CD4-positive, alpha-beta T cell treated with Interferon gamma for 1 hour (primary cell): ENCODE measurements at regions not wholly inside any gene's neighbourhood (a gene's known extent, or its start where the extent isn't known, plus 50 kb on each side); places are given as distances from the start of the nearest gene placed in this dataset.
"Not testable (repeated sequence)": the region's sequence is repeated elsewhere in the genome, so short reads cannot be mapped to it uniquely, and the experiment has no call there.

Experiments used
- DNase-seq: peaks from one replicate; pipeline ENCODE4 v3.0.0-alpha.2; 2020

GRCh38 chr6:8846680-8847079 is 411.3 kb upstream of the SLC35B3 start:
- not testable (repeated sequence) for DNase-seq

GRCh38 chr6:8845690-8846089 is 410.3 kb upstream of the SLC35B3 start:
- no peak for DNase-seq

- DNase-seq = no peak
Measured at GRCh38 chr6:8844968-8845367, 409.6 kb upstream of the SLC35B3 start.

GRCh38 chr6:8839626-8840025 is 404.3 kb upstream of the SLC35B3 start:
- no peak for DNase-seq

- no peak for DNase-seq
Measured at GRCh38 chr6:8837343-8837742, 402.0 kb upstream of the SLC35B3 start.

- not testable (repeated sequence) for DNase-seq
Measured at GRCh38 chr6:8832695-8833094, 397.4 kb upstream of the SLC35B3 start.

- DNase-seq = no peak
Measured at GRCh38 chr6:8831366-8832152, 396.2 kb upstream of the SLC35B3 start.

GRCh38 chr6:8830794-8831193 is 395.4 kb upstream of the SLC35B3 start:
- DNase-seq = no peak

- DNase-seq = no peak
Measured at GRCh38 chr6:8829796-8830195, 394.5 kb upstream of the SLC35B3 start.

- DNase-seq = no peak
Measured at GRCh38 chr6:8829296-8829695, 394.0 kb upstream of the SLC35B3 start.

GRCh38 chr6:8828376-8828775 is 393.0 kb upstream of the SLC35B3 start:
- no peak for DNase-seq

- no peak for DNase-seq
Measured at GRCh38 chr6:8825726-8826125, 390.4 kb upstream of the SLC35B3 start.

GRCh38 chr6:8821981-8822381 is 386.6 kb upstream of the SLC35B3 start:
- DNase-seq = no peak

GRCh38 chr6:8820313-8820712 is 385.0 kb upstream of the SLC35B3 start:
- DNase-seq = no peak

- DNase-seq = no peak
Measured at GRCh38 chr6:8819446-8819845, 384.1 kb upstream of the SLC35B3 start.

GRCh38 chr6:8814440-8815000 is 379.2 kb upstream of the SLC35B3 start:
- DNase-seq = no peak

GRCh38 chr6:8810325-8810724 is 375.0 kb upstream of the SLC35B3 start:
- no peak for DNase-seq

GRCh38 chr6:8809662-8810061 is 374.3 kb upstream of the SLC35B3 start:
- no peak for DNase-seq

GRCh38 chr6:8803181-8803760 is 367.9 kb upstream of the SLC35B3 start:
- DNase-seq = no peak

GRCh38 chr6:8802397-8802796 is 367.1 kb upstream of the SLC35B3 start:
- DNase-seq = not testable (repeated sequence)

- no peak for DNase-seq
Measured at GRCh38 chr6:8794420-8794819, 359.1 kb upstream of the SLC35B3 start.

GRCh38 chr6:8789878-8790277 is 354.5 kb upstream of the SLC35B3 start:
- DNase-seq = no peak

- no peak for DNase-seq
Measured at GRCh38 chr6:8785223-8785622, 349.9 kb upstream of the SLC35B3 start.

GRCh38 chr6:8783191-8783590 is 347.8 kb upstream of the SLC35B3 start:
- no peak for DNase-seq
